Effector memory CD8-positive, alpha-beta T cell (primary cell): ENCODE measurements at regions not wholly inside any gene's neighbourhood (a gene's known extent, or its start where the extent isn't known, plus 50 kb on each side); places are given as distances from the start of the nearest gene placed in this dataset.

Experiments
- ATAC-seq: fragments of 150-1000 bp; cut with Tn5 transposase; replicated peaks from 2 replicates; pipeline ENCODE4 v1.10.0; 2021; ENCODE audit warnings: mild to moderate bottlenecking, moderate library complexity
- DNase-seq, 3 experiments: peaks; one replicate each; pipeline ENCODE4 v3.0.0; 2021
- H3K27ac Mint-ChIP-seq, 2 donors: one replicate each; pipeline ENCODE4 v1.8.0; 2022; ENCODE audit warnings: mild to moderate bottlenecking in 2 of 2, mixed read lengths in 2 of 2, moderate library complexity in 2 of 2
- H3K27me3 Mint-ChIP-seq, 2 donors: one replicate each; pipeline ENCODE4 v1.8.0; 2022; ENCODE audit warnings: mixed read lengths in 2 of 2
- H3K36me3 Mint-ChIP-seq: one replicate; pipeline ENCODE4 v1.8.0; 2022; ENCODE audit warnings: mild to moderate bottlenecking, moderate library complexity, mixed read lengths; ENCODE audit not compliant: insufficient read depth
- H3K4me1 Mint-ChIP-seq, 2 donors: one replicate each; pipeline ENCODE4 v1.8.0; 2022; ENCODE audit warnings: low read depth in 2 of 2, mixed read lengths in 2 of 2
- H3K4me3 Mint-ChIP-seq, 2 donors: one replicate each; pipeline ENCODE4 v1.8.0; 2022; ENCODE audit warnings: mild to moderate bottlenecking in 2 of 2, mixed read lengths in 2 of 2, moderate library complexity in 2 of 2
- H3K9me3 Mint-ChIP-seq, 2 donors: one replicate each; pipeline ENCODE4 v1.8.0; 2022; ENCODE audit warnings: mixed read lengths in 2 of 2

DNA sequence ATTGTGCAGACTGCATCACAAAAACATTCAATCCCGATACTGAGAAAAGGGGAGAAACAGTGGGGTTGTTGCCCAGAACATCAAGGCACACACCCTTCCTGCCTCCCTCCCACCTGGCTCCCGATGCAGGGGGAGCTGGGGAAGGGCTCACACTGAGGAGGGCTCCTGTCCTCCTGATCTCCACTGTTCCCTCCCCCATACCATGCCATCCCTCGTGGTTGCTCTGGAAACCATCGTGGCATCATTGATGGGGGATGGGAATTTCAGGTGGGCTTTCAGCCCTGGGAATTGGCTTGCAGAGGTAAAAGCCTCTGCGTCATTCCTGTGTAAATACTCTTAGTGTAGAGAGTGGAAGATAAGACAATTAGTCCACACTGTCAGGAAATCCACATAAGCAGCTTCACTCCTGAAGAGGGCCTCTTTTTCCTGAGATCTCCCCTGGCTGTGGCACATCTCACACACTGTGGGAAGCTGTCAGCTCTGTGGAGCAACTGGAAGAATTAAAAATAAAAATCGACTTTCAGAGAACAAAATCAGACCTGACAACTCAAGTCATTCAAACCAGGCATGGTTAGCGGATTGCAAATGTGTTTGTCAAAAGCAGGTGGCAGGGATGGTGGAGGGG, 176.0 kb downstream of the CHST1 start:
- Mint-ChIP-seq H3K9me3 (peaks cover 0 to 2% of the 10 kb centered on the region in 2 donors), H3K27ac (no peak overlapping the region), H3K36me3 (no peaks in the 10 kb centered on the region), H3K4me1 (no peaks in the 10 kb centered on the region), H3K4me3 (no peak overlapping the region), H3K27me3 (peaks cover 6 to 60% of the 10 kb centered on the region in 2 donors)
- ATAC-seq, result no peak
- no peak for DNase-seq

GRCh38 chr11:45486461-45486860, 179.0 kb downstream of the CHST1 start:
- no peak for DNase-seq
- no peaks in the 10 kb centered on the region for H3K36me3 Mint-ChIP-seq
- no peaks in the 10 kb centered on the region for H3K4me1 Mint-ChIP-seq
- H3K27me3 Mint-ChIP-seq, result peaks cover 25 to 69% of the 10 kb centered on the region in 2 donors
- H3K9me3 Mint-ChIP-seq, result no peaks in the 10 kb centered on the region
- ATAC-seq, result no peak
- no peak overlapping the region for H3K4me3 Mint-ChIP-seq
- no peak overlapping the region for H3K27ac Mint-ChIP-seq

- DNase-seq (no peak), ATAC-seq (no peak)
- no peak overlapping the region for H3K4me3 Mint-ChIP-seq
- no peak overlapping the region for H3K27ac Mint-ChIP-seq
- no peaks in the 10 kb centered on the region for H3K36me3 Mint-ChIP-seq
- no peaks in the 10 kb centered on the region for H3K4me1 Mint-ChIP-seq
- peaks cover 35 to 74% of the 10 kb centered on the region in 2 donors for H3K27me3 Mint-ChIP-seq
- H3K9me3 Mint-ChIP-seq, result no peaks in the 10 kb centered on the region
Measured at GRCh38 chr11:45485070-45485707, 180.2 kb downstream of the CHST1 start.

- peaks cover 40 to 79% of the 10 kb centered on the region in 2 donors for H3K27me3 Mint-ChIP-seq
- ATAC-seq (no peak), DNase-seq (no peak)
- no peaks in the 10 kb centered on the region for H3K4me1 Mint-ChIP-seq
- no peaks in the 10 kb centered on the region for H3K36me3 Mint-ChIP-seq
- H3K4me3 Mint-ChIP-seq, result no peak overlapping the region
- H3K9me3 Mint-ChIP-seq, result no peaks in the 10 kb centered on the region
- no peak overlapping the region for H3K27ac Mint-ChIP-seq
Measured at GRCh38 chr11:45484326-45484883, 181.0 kb downstream of the CHST1 start.

DNA sequence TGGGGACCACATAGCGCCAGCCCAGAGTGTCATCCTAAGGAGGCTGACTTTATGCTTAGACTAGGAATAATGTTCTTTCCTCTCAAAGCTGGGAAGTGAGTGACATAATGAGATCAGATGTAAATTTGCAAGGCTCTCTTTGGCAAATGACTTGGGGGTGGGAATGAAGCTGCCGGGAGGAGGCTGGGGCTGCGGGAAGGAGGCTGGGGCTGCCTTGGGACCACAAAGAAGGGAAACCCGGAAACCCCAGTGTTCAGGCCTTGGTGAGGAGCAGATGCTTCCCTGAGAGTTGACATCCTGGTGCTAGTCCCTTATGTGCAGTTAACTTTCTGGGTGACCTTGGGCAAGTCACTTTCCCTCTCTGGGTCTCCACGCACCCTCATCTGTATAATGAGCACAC, 182.0 kb downstream of the CHST1 start:
- no peak overlapping the region for H3K4me3 Mint-ChIP-seq
- no peak overlapping the region for H3K27ac Mint-ChIP-seq
- DNase-seq (no peak), ATAC-seq (no peak)
- H3K9me3 Mint-ChIP-seq, result no peaks in the 10 kb centered on the region
- no peaks in the 10 kb centered on the region for H3K36me3 Mint-ChIP-seq
- no peaks in the 10 kb centered on the region for H3K4me1 Mint-ChIP-seq
- peaks cover 42 to 80% of the 10 kb centered on the region in 2 donors for H3K27me3 Mint-ChIP-seq

DNA sequence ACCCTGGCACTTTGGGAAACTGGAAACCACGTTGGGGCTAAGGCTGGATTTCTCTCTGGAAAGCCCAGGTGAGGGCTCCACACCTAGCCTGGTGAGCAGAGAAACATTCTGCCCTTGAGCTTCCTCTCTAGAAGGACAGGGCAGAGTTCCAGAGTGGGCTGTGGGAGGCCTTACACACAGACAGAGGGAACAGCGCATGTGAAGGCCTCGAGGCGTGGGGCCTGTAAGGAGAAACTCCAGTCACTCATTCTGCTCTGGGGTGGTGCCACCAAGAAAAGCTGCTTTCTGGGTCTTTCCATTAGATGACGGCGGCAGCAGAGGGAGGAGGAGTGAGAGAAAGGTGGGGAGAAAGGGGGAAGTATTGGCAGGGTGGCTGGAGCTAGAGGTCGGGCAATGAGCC, 183.1 kb downstream of the CHST1 start:
- Mint-ChIP-seq H3K9me3 (no peaks in the 10 kb centered on the region), H3K27ac (no peak overlapping the region), H3K27me3 (peaks cover 47 to 80% of the 10 kb centered on the region in 2 donors), H3K36me3 (no peaks in the 10 kb centered on the region), H3K4me3 (no peak overlapping the region), H3K4me1 (no peaks in the 10 kb centered on the region)
- DNase-seq (no peak), ATAC-seq (no peak)

DNA sequence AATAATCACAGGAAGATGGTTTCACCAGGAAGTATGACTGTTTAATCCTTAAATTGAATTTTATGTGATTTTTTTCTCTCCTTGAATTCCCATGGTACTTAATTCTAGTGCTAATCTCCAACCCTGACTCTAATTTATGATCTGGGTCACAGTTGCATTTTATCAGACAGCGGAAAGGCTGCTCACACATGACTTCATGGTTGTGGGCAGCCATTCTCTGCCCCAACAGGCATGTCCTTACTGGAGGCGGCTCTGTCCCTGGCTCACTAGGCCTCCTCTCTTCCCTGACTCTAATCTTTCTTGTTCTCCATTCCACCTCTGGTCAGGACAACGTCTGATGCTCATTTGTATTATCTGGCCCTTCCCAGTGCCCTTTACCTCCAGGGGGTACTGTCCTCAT, 184.4 kb downstream of the CHST1 start:
- Mint-ChIP-seq H3K36me3 (no peaks in the 10 kb centered on the region), H3K4me1 (no peaks in the 10 kb centered on the region), H3K27me3 (peaks cover 41 to 81% of the 10 kb centered on the region in 2 donors), H3K9me3 (no peaks in the 10 kb centered on the region), H3K27ac (no peak overlapping the region), H3K4me3 (no peak overlapping the region)
- no peak for DNase-seq
- ATAC-seq, result no peak

GRCh38 chr11:45477588-45477987, 187.8 kb downstream of the CHST1 start:
- no peak for DNase-seq
- no peaks in the 10 kb centered on the region for H3K36me3 Mint-ChIP-seq
- ATAC-seq, result no peak
- no peak overlapping the region for H3K27ac Mint-ChIP-seq
- peaks cover 33 to 55% of the 10 kb centered on the region in 2 donors for H3K27me3 Mint-ChIP-seq
- no peaks in the 10 kb centered on the region for H3K4me1 Mint-ChIP-seq
- H3K9me3 Mint-ChIP-seq, result no peaks in the 10 kb centered on the region
- H3K4me3 Mint-ChIP-seq, result no peak overlapping the region

- H3K9me3 Mint-ChIP-seq, result no peaks in the 10 kb centered on the region
- no peak for DNase-seq
- H3K4me1 Mint-ChIP-seq, result no peaks in the 10 kb centered on the region
- H3K36me3 Mint-ChIP-seq, result no peaks in the 10 kb centered on the region
- H3K27me3 Mint-ChIP-seq, result peaks cover 19 to 47% of the 10 kb centered on the region in 2 donors
- no peak overlapping the region for H3K4me3 Mint-ChIP-seq
- ATAC-seq, result no peak
- H3K27ac Mint-ChIP-seq, result no peak overlapping the region
Measured at GRCh38 chr11:45476126-45476525, 189.3 kb downstream of the CHST1 start.

GRCh38 chr11:45475173-45475572, 189.0 kb upstream of the SYT13 start:
- Mint-ChIP-seq H3K4me3 (no peak overlapping the region), H3K4me1 (no peaks in the 10 kb centered on the region), H3K27me3 (peaks cover 12 to 39% of the 10 kb centered on the region in 2 donors), H3K9me3 (no peaks in the 10 kb centered on the region), H3K27ac (no peak overlapping the region), H3K36me3 (no peaks in the 10 kb centered on the region)
- no peak for ATAC-seq
- no peak for DNase-seq

- H3K4me1 Mint-ChIP-seq, result no peaks in the 10 kb centered on the region
- H3K9me3 Mint-ChIP-seq, result no peaks in the 10 kb centered on the region
- ATAC-seq (no peak), DNase-seq (no peak)
- H3K36me3 Mint-ChIP-seq, result no peaks in the 10 kb centered on the region
- peaks cover 5 to 31% of the 10 kb centered on the region in 2 donors for H3K27me3 Mint-ChIP-seq
- H3K4me3 Mint-ChIP-seq, result no peak overlapping the region
- no peak overlapping the region for H3K27ac Mint-ChIP-seq
Measured at GRCh38 chr11:45473341-45473895, 187.3 kb upstream of the SYT13 start.

DNA sequence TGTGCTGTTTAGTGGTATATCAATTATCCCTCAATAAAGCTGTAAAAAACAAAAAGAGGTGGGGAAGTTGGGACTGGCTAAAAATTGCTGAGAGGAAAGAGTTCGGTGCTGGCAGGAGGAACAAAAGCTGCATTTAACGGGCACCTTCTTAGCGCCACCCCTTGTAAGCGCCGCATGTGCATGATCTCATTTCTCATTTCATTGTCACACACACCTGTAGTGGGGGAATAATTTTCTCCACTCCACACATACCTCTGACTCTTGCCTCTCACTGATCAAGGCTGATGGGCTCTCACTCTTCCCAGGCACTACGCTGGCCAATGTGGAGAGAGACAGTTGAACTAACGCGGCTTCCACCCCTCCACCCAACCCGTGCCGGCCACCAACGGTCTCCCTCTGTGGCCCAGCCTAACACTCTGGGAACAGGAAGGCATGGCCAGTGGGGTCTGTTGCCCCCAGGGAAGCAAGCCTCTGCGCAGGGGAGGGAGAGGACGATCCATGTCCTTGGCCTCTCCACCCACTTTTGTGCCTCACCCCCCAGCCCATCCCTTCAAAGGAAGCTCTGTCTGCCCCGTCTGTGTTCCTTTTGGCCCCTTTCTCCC, 186.7 kb upstream of the SYT13 start:
- DNase-seq, result no peak
- ATAC-seq, result no peak
- Mint-ChIP-seq H3K36me3 (no peaks in the 10 kb centered on the region), H3K27me3 (peaks cover under 1 to 31% of the 10 kb centered on the region in 2 donors), H3K9me3 (no peaks in the 10 kb centered on the region), H3K4me3 (no peak overlapping the region), H3K27ac (no peak overlapping the region), H3K4me1 (no peaks in the 10 kb centered on the region)

DNA sequence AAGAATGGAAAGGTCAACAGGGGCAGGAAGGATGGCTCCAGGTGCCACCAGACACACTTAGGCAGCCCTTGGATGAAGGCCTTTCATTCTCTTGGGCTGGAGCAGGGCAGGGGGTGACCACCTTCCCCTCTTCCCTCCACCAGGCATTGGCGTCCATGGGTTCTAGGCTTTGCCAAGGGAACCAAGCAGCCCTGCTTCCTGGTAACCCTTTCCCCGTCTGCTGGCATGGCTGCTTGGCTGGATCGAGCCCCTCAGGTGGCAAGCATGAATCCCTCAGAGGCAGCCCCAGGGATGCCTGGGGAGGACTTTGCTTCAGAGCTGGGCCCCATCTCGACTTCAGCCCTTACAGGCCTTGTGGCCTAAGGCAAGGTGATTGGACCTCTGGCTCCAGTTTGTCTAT, 185.1 kb upstream of the SYT13 start:
- H3K4me1 Mint-ChIP-seq, result no peaks in the 10 kb centered on the region
- ATAC-seq (no peak), DNase-seq (no peak)
- no peaks in the 10 kb centered on the region for H3K9me3 Mint-ChIP-seq
- H3K27ac Mint-ChIP-seq, result no peak overlapping the region
- H3K27me3 Mint-ChIP-seq, result peaks cover 0 to 26% of the 10 kb centered on the region in 2 donors
- H3K4me3 Mint-ChIP-seq, result no peak overlapping the region
- H3K36me3 Mint-ChIP-seq, result no peaks in the 10 kb centered on the region

- Mint-ChIP-seq H3K27ac (no peak overlapping the region), H3K4me3 (no peak overlapping the region)
Measured at GRCh38 chr11:45470794-45471167, 184.6 kb upstream of the SYT13 start.

More at GRCh38 chr11:45470794-45471167, 184.6 kb upstream of the SYT13 start:
- no peaks in the 10 kb centered on the region for H3K36me3 Mint-ChIP-seq
- peaks cover 0 to 26% of the 10 kb centered on the region in 2 donors for H3K27me3 Mint-ChIP-seq
- H3K4me1 Mint-ChIP-seq, result no peaks in the 10 kb centered on the region
- DNase-seq (no peak), ATAC-seq (no peak)
- no peaks in the 10 kb centered on the region for H3K9me3 Mint-ChIP-seq
